Liver (tissue), 8 donors: ENCODE measurements at regions not wholly inside any gene's neighbourhood (a gene's known extent, or its start where the extent isn't known, plus 50 kb on each side); places are given as distances from the start of the nearest gene placed in this dataset.

ENCODE experiments used
- DNase-seq: peaks from one replicate; pipeline ENCODE4 v3.0.0-alpha.2; 2017; ENCODE audit warnings: low spot score
- H3K27ac ChIP-seq, 2 donors: one replicate each; pipeline ENCODE4 v1.7.0; 2013; ENCODE audit warnings: inconsistent platforms in 2 of 2, low read length in 2 of 2, control low read depth in 1 of 2, low read depth in 1 of 2, mild to moderate bottlenecking in 1 of 2
- H3K27me3 ChIP-seq, 4 donors: one replicate each; pipeline versions ENCODE4 v1.6.1 to v1.7.0; 2013; ENCODE audit warnings: low read length in 3 of 4, inconsistent platforms in 1 of 4, mild to moderate bottlenecking in 1 of 4, moderate library complexity in 1 of 4; ENCODE audit not compliant: control insufficient read depth in 4 of 4, insufficient read depth in 4 of 4
- H3K36me3 ChIP-seq, 4 donors: one replicate each; pipeline versions ENCODE4 v1.6.1 to v1.7.0; 2013; ENCODE audit warnings: low read length in 3 of 4, mild to moderate bottlenecking in 3 of 4, low read depth in 1 of 4, moderate library complexity in 1 of 4; ENCODE audit not compliant: control insufficient read depth in 4 of 4, insufficient read depth in 3 of 4
- H3K4me1 ChIP-seq, 4 donors: one replicate each; pipeline versions ENCODE4 v1.6.1 to v1.7.0; 2013; ENCODE audit warnings: low read length in 3 of 4, mild to moderate bottlenecking in 3 of 4, moderate library complexity in 1 of 4; ENCODE audit not compliant: control insufficient read depth in 4 of 4, insufficient read depth in 4 of 4
- H3K4me3 ChIP-seq, 3 donors: one replicate each; pipeline versions ENCODE4 v1.6.1 to v1.7.0; 2013; ENCODE audit warnings: low read length in 3 of 3, control low read depth in 1 of 3, low read depth in 1 of 3, mild to moderate bottlenecking in 1 of 3
- H3K9ac ChIP-seq, 2 donors: one replicate each; pipeline ENCODE4 v1.7.0; 2013; ENCODE audit warnings: low read length in 2 of 2, mild to moderate bottlenecking in 2 of 2, moderate library complexity in 2 of 2, control low read depth in 1 of 2, low read depth in 1 of 2
- H3K9me3 ChIP-seq, 4 donors: one replicate each; pipeline versions ENCODE4 v1.6.1 to v1.7.0; 2013; ENCODE audit warnings: low read length in 3 of 4; ENCODE audit not compliant: control insufficient read depth in 4 of 4
- EGR1 ChIP-seq, 2 donors: IDR thresholded peaks; 2 replicates each; pipeline ENCODE4 v1.6.1; 2016 to 2018; ENCODE audit warnings: antibody characterized with exemption in 2 of 2, low read depth in 2 of 2
- FOXA1 ChIP-seq: IDR thresholded peaks from 2 replicates; pipeline ENCODE4 v1.6.1; 2016; ENCODE audit warnings: antibody characterized with exemption
- FOXA2 ChIP-seq: IDR thresholded peaks from 2 replicates; pipeline ENCODE4 v1.6.1; 2016; ENCODE audit warnings: antibody characterized with exemption
- GABPA ChIP-seq, 2 donors: IDR thresholded peaks in 1 of 2; conservative IDR thresholded peaks in 1 of 2; 2 replicates each; pipeline ENCODE4 v1.6.1; 2016; ENCODE audit warnings: antibody characterized with exemption in 2 of 2, mild to moderate bottlenecking in 1 of 2, moderate library complexity in 1 of 2
- HNF4A ChIP-seq, 2 donors: conservative IDR thresholded peaks; 2 replicates each; pipeline ENCODE4 v1.6.1; 2016; ENCODE audit warnings: antibody characterized with exemption in 2 of 2, mild to moderate bottlenecking in 2 of 2
- HNF4G ChIP-seq: IDR thresholded peaks from 2 replicates; pipeline ENCODE4 v1.6.1; 2016; ENCODE audit warnings: antibody characterized with exemption
- JUND ChIP-seq, 2 donors: IDR thresholded peaks; 2 replicates each; pipeline ENCODE4 v1.6.1; 2016; ENCODE audit warnings: antibody characterized with exemption in 2 of 2
- NR2F2 ChIP-seq: IDR thresholded peaks from 2 replicates; pipeline ENCODE4 v1.6.1; 2016; ENCODE audit warnings: antibody characterized with exemption
- RAD21 ChIP-seq, 2 donors: IDR thresholded peaks; 2 replicates each; pipeline ENCODE4 v1.6.1; 2016; ENCODE audit warnings: antibody characterized with exemption in 2 of 2, mild to moderate bottlenecking in 2 of 2
- RXRA ChIP-seq, 2 donors: IDR thresholded peaks; 2 replicates each; pipeline ENCODE4 v1.6.1; 2017 to 2018; ENCODE audit warnings: antibody characterized with exemption in 2 of 2, mild to moderate bottlenecking in 1 of 2
- SP1 ChIP-seq: IDR thresholded peaks from 2 replicates; pipeline ENCODE4 v1.6.1; 2018; ENCODE audit warnings: antibody characterized with exemption, mild to moderate bottlenecking
- TAF1 ChIP-seq: conservative IDR thresholded peaks from 2 replicates; pipeline ENCODE4 v1.6.1; 2016; ENCODE audit warnings: antibody characterized with exemption, mild to moderate bottlenecking
- YY1 ChIP-seq: IDR thresholded peaks from 2 replicates; pipeline ENCODE4 v1.6.1; 2016; ENCODE audit warnings: antibody characterized with exemption, mild to moderate bottlenecking
- WGBS: extraction: QIAGEN DNeasy Blood & Tissue Kit; methylation state at CpG from one replicate; pipeline ENCODE4 v1.1.7; 2013; 5-methylcytosine and 5-hydroxymethylcytosine counted together
- TF ChIP-seq, protein P1 (sequence below): IDR thresholded peaks from 2 replicates; pipeline ENCODE4 v1.6.1; 2016; ENCODE audit warnings: antibody characterized with exemption
- TF ChIP-seq, protein P2 (sequence below): IDR thresholded peaks from 2 replicates; pipeline ENCODE4 v1.6.1; 2016; ENCODE audit warnings: antibody characterized with exemption
- TF ChIP-seq, protein P3 (sequence below): IDR thresholded peaks from 2 replicates; pipeline ENCODE4 v1.6.1; 2016; ENCODE audit warnings: antibody characterized with exemption, mild to moderate bottlenecking
- TF ChIP-seq, protein P4 (sequence below): IDR thresholded peaks from 2 replicates; pipeline ENCODE4 v1.6.1; 2016; ENCODE audit warnings: antibody characterized with exemption
- TF ChIP-seq, protein P5 (sequence below): fragments of 150-350 bp; IDR thresholded peaks from 2 replicates; pipeline ENCODE4 v1.5.1; 2017; ENCODE audit warnings: improper control_type of control experiment, low read depth, low read length; ENCODE audit not compliant: missing input control
- donor health status: healthy.
- donor health status: healthy.
- donor health status: healthy.
- donor health status: healthy.
- donor health status: healthy.

DNA sequence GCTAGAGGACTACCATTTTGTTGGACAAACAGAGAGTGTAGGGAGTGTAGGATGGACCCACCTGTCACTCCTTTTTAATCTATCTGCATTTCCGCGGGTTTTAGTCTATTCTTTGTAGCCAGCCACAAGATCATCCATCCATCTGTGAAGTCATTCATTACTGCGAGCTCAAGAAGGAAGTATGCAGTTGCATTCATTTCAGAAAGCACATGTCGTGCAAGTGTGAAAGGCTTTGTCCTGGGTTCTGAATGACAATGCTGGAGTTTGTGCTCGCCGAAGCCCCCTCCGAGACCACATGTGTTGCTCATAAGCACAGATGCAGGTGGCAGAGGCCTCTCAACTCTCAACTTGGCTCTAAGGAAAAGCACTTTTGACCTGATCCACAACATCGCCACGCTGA lies 70.3 kb upstream of the BASP1 start:
- 82% methylated on average over 9 of the region's 9 CpGs for WGBS
- H3K9me3 ChIP-seq = no peaks in the 10 kb centered on the region
- no peak overlapping the region for H3K4me3 ChIP-seq
- TF ChIP-seq GABPA (IDR thresholded peaks at IDR 0.05 in 1 of 2, conservative IDR thresholded peaks at IDR 0.05 in 1 of 2) (no peak), RXRA (IDR thresholded peaks at IDR 0.05) (no peak), RAD21 (IDR thresholded peaks at IDR 0.05) (no peak), YY1 (no peak), SP1 (no peak), FOXA1 (no peak), NR2F2 (no peak), TAF1 (no peak), HNF4G (no peak), EGR1 (IDR thresholded peaks at IDR 0.05; ENCODE audit: low read depth in 2 of 2) (no peak), FOXA2 (no peak), HNF4A (conservative IDR thresholded peaks at IDR 0.05) (no peak), JUND (IDR thresholded peaks at IDR 0.05) (no peak)
- TF ChIP-seq, protein P1, sequence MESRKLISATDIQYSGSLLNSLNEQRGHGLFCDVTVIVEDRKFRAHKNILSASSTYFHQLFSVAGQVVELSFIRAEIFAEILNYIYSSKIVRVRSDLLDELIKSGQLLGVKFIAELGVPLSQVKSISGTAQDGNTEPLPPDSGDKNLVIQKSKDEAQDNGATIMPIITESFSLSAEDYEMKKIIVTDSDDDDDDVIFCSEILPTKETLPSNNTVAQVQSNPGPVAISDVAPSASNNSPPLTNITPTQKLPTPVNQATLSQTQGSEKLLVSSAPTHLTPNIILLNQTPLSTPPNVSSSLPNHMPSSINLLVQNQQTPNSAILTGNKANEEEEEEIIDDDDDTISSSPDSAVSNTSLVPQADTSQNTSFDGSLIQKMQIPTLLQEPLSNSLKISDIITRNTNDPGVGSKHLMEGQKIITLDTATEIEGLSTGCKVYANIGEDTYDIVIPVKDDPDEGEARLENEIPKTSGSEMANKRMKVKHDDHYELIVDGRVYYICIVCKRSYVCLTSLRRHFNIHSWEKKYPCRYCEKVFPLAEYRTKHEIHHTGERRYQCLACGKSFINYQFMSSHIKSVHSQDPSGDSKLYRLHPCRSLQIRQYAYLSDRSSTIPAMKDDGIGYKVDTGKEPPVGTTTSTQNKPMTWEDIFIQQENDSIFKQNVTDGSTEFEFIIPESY = no peak
- TF ChIP-seq, protein P2, sequence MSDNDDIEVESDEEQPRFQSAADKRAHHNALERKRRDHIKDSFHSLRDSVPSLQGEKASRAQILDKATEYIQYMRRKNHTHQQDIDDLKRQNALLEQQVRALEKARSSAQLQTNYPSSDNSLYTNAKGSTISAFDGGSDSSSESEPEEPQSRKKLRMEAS = no peak
- TF ChIP-seq, protein P3, sequence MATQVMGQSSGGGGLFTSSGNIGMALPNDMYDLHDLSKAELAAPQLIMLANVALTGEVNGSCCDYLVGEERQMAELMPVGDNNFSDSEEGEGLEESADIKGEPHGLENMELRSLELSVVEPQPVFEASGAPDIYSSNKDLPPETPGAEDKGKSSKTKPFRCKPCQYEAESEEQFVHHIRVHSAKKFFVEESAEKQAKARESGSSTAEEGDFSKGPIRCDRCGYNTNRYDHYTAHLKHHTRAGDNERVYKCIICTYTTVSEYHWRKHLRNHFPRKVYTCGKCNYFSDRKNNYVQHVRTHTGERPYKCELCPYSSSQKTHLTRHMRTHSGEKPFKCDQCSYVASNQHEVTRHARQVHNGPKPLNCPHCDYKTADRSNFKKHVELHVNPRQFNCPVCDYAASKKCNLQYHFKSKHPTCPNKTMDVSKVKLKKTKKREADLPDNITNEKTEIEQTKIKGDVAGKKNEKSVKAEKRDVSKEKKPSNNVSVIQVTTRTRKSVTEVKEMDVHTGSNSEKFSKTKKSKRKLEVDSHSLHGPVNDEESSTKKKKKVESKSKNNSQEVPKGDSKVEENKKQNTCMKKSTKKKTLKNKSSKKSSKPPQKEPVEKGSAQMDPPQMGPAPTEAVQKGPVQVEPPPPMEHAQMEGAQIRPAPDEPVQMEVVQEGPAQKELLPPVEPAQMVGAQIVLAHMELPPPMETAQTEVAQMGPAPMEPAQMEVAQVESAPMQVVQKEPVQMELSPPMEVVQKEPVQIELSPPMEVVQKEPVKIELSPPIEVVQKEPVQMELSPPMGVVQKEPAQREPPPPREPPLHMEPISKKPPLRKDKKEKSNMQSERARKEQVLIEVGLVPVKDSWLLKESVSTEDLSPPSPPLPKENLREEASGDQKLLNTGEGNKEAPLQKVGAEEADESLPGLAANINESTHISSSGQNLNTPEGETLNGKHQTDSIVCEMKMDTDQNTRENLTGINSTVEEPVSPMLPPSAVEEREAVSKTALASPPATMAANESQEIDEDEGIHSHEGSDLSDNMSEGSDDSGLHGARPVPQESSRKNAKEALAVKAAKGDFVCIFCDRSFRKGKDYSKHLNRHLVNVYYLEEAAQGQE = no peak
- TF ChIP-seq, protein P4, sequence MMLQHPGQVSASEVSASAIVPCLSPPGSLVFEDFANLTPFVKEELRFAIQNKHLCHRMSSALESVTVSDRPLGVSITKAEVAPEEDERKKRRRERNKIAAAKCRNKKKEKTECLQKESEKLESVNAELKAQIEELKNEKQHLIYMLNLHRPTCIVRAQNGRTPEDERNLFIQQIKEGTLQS = no peak
- TF ChIP-seq, protein P5, sequence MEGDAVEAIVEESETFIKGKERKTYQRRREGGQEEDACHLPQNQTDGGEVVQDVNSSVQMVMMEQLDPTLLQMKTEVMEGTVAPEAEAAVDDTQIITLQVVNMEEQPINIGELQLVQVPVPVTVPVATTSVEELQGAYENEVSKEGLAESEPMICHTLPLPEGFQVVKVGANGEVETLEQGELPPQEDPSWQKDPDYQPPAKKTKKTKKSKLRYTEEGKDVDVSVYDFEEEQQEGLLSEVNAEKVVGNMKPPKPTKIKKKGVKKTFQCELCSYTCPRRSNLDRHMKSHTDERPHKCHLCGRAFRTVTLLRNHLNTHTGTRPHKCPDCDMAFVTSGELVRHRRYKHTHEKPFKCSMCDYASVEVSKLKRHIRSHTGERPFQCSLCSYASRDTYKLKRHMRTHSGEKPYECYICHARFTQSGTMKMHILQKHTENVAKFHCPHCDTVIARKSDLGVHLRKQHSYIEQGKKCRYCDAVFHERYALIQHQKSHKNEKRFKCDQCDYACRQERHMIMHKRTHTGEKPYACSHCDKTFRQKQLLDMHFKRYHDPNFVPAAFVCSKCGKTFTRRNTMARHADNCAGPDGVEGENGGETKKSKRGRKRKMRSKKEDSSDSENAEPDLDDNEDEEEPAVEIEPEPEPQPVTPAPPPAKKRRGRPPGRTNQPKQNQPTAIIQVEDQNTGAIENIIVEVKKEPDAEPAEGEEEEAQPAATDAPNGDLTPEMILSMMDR = no peak
- H3K27ac ChIP-seq = no peak overlapping the region
- no peaks in the 10 kb centered on the region for H3K36me3 ChIP-seq
- DNase-seq = no peak
- H3K9ac ChIP-seq = no peak overlapping the region
- no peaks in the 10 kb centered on the region for H3K4me1 ChIP-seq
- H3K27me3 ChIP-seq = no peaks in the 10 kb centered on the region
